ENCODE measurements at regions not wholly inside any gene's neighbourhood (a gene's known extent, or its start where the extent isn't known, plus 50 kb on each side); places are given as distances from the start of the nearest gene placed in this dataset.

DNA sequence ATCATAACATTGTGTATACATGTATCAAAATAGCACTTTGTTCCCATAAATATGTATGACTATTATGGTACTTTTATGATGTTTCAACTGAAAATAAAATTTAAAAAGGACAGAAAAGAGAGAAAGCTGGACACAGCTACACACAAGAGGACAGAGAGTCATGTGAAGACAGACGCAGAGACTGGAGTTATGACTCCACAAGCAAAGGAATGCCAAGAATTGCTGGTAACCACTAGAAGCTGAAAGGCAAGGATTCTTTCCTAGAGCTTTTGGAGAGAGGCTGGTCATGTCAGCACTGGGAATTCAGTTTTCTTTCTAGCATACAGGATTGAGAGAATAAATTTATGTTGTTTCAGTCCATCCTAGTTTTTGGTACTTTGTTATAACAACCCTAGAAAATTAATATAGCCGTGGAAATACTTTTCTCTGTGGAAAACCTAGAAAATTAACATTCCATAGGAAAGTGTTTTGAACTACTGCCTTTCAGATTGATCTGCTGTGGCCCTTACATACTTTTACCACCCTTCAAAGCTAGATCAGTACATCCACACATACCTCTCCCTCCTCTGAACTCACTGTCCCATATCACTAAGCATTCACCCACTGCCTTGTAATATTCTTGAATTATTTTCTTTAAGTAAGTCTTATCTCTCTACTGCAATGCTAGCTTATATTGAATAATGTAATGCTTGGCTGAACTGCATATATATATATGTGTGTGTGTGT lies 575.3 kb downstream of the IPMK start:
- BruUV-seq (replicated peaks) = no TSS peak
- Histone ChIP-seq H3K79me2 (ENCODE audit: insufficient read depth, low read depth, low read length) (no peaks in the 10 kb centered on the region), H3K4me3 (ENCODE audit: low read depth, low read length, poor library complexity, severe bottlenecking) (no peak overlapping the region), H3K36me3 (ENCODE audit: insufficient read depth, low read length) (no peaks in the 10 kb centered on the region), H3K27ac (ENCODE audit: low read depth, low read length, poor library complexity, severe bottlenecking) (no peak overlapping the region), H3K9me2 (ENCODE audit: insufficient read depth, low read length) (no peaks in the 10 kb centered on the region), H4K20me1 (ENCODE audit: insufficient read depth, low read length) (no peaks in the 10 kb centered on the region), H3K9me3 (ENCODE audit: low read length) (no peaks in the 10 kb centered on the region), H3K4me1 (ENCODE audit: insufficient read depth, low read length, poor library complexity, severe bottlenecking) (no peaks in the 10 kb centered on the region), H2AFZ (ENCODE audit: low read length) (no peak overlapping the region), H3K4me2 (ENCODE audit: low read length) (no peak overlapping the region)
- POLR2A ChIA-PET = interaction anchor here (1.0 kb wide), 1 partner anchor 13 kb away, joined by 3 read pairs; no protein-coding TSS in a partner anchor
- intact Hi-C loops (cut with micrococcal nuclease; ENCODE audit: unreplicated experiment) = no loop called here
- TF ChIP-seq EZH2phosphoT487 (IDR thresholded peaks at IDR 0.05; ENCODE audit: borderline replicate concordance, low read depth, low read length) = no peak
- no peak for TF ChIP-seq CTCF (conservative IDR thresholded peaks at IDR 0.05; ENCODE audit: low read length)
- CTCF ChIA-PET (ENCODE audit: unreplicated experiment) = no interaction called here
- no peak for DNase-seq (ENCODE audit: low spot score)

DNA sequence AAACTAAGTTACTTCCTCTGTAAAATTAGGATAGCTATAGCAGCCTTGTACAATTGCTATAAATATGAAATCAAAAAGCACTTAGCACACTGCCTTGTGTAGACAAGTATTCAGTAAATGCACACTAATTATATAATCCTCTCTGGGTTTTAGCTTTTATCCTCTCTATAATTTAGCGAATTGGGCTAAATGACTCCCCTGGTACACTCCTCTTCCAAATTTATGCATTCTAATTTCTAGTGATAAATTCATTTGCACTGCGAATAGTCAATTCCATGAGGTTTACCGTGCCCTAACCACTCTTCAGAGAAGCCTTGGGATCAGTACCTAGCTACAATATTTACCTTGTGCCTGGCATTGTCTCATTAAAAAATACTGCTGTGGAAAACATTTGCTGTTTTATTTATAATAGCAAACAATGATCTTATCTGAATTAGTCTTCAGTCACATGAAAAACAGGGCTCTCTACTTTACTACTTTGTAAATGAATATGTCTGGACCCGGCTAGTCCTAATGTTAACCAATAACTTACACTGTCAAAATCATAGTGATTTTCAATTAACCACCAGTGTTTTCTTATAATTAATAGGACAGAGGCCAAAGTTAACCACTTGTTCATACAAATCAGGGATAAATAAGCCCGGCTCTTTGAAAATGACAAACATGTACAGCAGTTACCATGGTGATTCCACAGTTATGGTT lies 577.9 kb downstream of the IPMK start:
- intact Hi-C loops (cut with micrococcal nuclease; ENCODE audit: unreplicated experiment) = no loop called here
- no peaks in the 10 kb centered on the region for H4K20me1 ChIP-seq (ENCODE audit: insufficient read depth, low read length)
- H3K27ac ChIP-seq (ENCODE audit: low read depth, low read length, poor library complexity, severe bottlenecking) = no peak overlapping the region
- H3K79me2 ChIP-seq (ENCODE audit: insufficient read depth, low read depth, low read length) = no peaks in the 10 kb centered on the region
- no peaks in the 10 kb centered on the region for H3K9me3 ChIP-seq (ENCODE audit: low read length)
- H3K4me1 ChIP-seq (ENCODE audit: insufficient read depth, low read length, poor library complexity, severe bottlenecking) = no peaks in the 10 kb centered on the region
- no peaks in the 10 kb centered on the region for H3K36me3 ChIP-seq (ENCODE audit: insufficient read depth, low read length)
- CTCF ChIA-PET (ENCODE audit: unreplicated experiment) = no interaction called here
- DNase-seq (ENCODE audit: low spot score) = no peak
- H3K4me2 ChIP-seq (ENCODE audit: low read length) = no peak overlapping the region
- no peaks in the 10 kb centered on the region for H3K9me2 ChIP-seq (ENCODE audit: insufficient read depth, low read length)
- BruUV-seq (replicated peaks) = no TSS peak
- TF ChIP-seq CTCF (conservative IDR thresholded peaks at IDR 0.05; ENCODE audit: low read length) (no peak), EZH2phosphoT487 (IDR thresholded peaks at IDR 0.05; ENCODE audit: borderline replicate concordance, low read depth, low read length) (no peak)
- POLR2A ChIA-PET = no interaction called here
- H2AFZ ChIP-seq (ENCODE audit: low read length) = no peak overlapping the region
- H3K4me3 ChIP-seq (ENCODE audit: low read depth, low read length, poor library complexity, severe bottlenecking) = no peak overlapping the region

DNA sequence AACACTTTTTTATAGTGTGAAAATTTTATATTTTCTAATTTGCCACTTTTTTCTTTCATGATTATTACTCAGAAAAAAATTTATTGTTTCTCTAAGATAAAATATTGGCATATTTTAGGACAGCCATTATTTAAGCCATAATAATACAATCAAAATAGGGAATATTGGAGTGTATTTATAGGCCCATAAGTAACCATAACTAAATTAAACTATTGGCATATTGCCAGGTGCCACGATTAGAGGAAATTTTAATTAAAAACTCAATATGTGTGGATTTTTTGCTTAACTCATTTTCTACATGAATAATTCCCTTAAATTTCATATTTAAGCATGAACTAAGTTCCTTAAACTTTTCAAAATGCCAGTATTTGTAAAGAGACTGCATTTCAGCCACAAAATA lies 587.8 kb downstream of the IPMK start:
- Histone ChIP-seq H3K9me3 (ENCODE audit: low read length) (no peaks in the 10 kb centered on the region), H4K20me1 (ENCODE audit: insufficient read depth, low read length) (no peaks in the 10 kb centered on the region), H2AFZ (ENCODE audit: low read length) (no peak overlapping the region), H3K4me1 (ENCODE audit: insufficient read depth, low read length, poor library complexity, severe bottlenecking) (no peaks in the 10 kb centered on the region), H3K36me3 (ENCODE audit: insufficient read depth, low read length) (no peaks in the 10 kb centered on the region), H3K79me2 (ENCODE audit: insufficient read depth, low read depth, low read length) (no peaks in the 10 kb centered on the region), H3K4me3 (ENCODE audit: low read depth, low read length, poor library complexity, severe bottlenecking) (no peak overlapping the region), H3K9me2 (ENCODE audit: insufficient read depth, low read length) (no peaks in the 10 kb centered on the region), H3K4me2 (ENCODE audit: low read length) (no peak overlapping the region), H3K27ac (ENCODE audit: low read depth, low read length, poor library complexity, severe bottlenecking) (no peak overlapping the region)
- TF ChIP-seq EZH2phosphoT487 (IDR thresholded peaks at IDR 0.05; ENCODE audit: borderline replicate concordance, low read depth, low read length) = no peak
- TF ChIP-seq CTCF (conservative IDR thresholded peaks at IDR 0.05; ENCODE audit: low read length) = no peak
- POLR2A ChIA-PET = interaction anchor here (1.3 kb wide), 1 partner anchor 12 kb away, joined by 3 read pairs; no protein-coding TSS in a partner anchor
- no TSS peak for BruUV-seq (replicated peaks)
- intact Hi-C loops (cut with micrococcal nuclease; ENCODE audit: unreplicated experiment) = no loop called here
- CTCF ChIA-PET (ENCODE audit: unreplicated experiment) = no interaction called here
- DNase-seq (ENCODE audit: low spot score) = no peak
